Chondrocyte (in vitro differentiated cells): ENCODE measurements at regions not wholly inside any gene's neighbourhood (a gene's known extent, or its start where the extent isn't known, plus 50 kb on each side); places are given as distances from the start of the nearest gene placed in this dataset.

Experiments used
- DNase-seq: peaks from one replicate; pipeline ENCODE4 v3.0.0; 2021; ENCODE audit warnings: mixed read lengths, low spot score
- H3K27ac Mint-ChIP-seq: one replicate; pipeline ENCODE4 v1.8.0; 2021; ENCODE audit warnings: mild to moderate bottlenecking, moderate library complexity, mixed read lengths; ENCODE audit not compliant: unreplicated experiment
- H3K27me3 Mint-ChIP-seq: 2 replicates; pipeline ENCODE4 v1.8.0; 2021; ENCODE audit warnings: low read depth, mixed read lengths
- H3K36me3 Mint-ChIP-seq: 2 replicates; pipeline ENCODE4 v1.8.0; 2021; ENCODE audit warnings: low read depth, mixed read lengths
- H3K4me1 Mint-ChIP-seq: 2 replicates; pipeline ENCODE4 v1.8.0; 2021; ENCODE audit warnings: low read depth, mild to moderate bottlenecking, mixed read lengths
- H3K4me3 Mint-ChIP-seq: one replicate; pipeline ENCODE4 v1.8.0; 2021; ENCODE audit warnings: mild to moderate bottlenecking, moderate library complexity, mixed read lengths; ENCODE audit not compliant: unreplicated experiment
- H3K9me3 Mint-ChIP-seq: 2 replicates; pipeline ENCODE4 v1.8.0; 2021; ENCODE audit warnings: low read depth, mixed read lengths
- TF ChIP-seq, protein P1 (sequence below): fragments of 200-600 bp; sonication (generic); IDR thresholded peaks from 2 replicates; pipeline ENCODE4 v1.5.0; 2021; ENCODE audit warnings: antibody characterized with exemption, mild to moderate bottlenecking, moderate library complexity

DNA sequence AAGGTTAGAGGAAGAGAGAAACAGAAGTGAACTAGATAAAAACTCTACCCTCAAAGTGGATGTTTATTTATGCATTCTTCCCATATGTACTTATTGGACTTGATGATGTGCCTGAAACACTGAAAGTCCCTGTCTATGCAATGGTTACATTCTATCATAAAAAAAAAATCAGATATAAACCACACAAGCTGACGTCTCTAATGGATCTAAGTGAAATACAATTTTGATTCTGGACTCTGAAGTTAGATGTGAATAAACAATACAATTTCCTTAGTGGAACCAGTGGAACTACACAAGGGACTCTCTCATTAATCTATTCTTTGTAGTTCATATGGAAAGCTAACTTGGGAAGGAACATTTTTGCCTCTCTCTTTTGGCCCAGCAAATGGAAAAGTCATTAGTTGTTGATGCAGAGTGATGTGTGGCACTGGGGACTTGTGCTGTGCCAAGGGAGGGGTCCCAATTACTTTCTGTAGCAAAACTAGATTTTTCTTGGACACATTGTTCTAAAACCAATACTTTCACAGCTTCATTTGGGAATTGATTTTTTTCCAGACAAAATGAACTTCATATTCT is 376.8 kb downstream of the TRIB2 start:
- no peak for DNase-seq
- H3K36me3 Mint-ChIP-seq = no peaks in the 10 kb centered on the region

DNA sequence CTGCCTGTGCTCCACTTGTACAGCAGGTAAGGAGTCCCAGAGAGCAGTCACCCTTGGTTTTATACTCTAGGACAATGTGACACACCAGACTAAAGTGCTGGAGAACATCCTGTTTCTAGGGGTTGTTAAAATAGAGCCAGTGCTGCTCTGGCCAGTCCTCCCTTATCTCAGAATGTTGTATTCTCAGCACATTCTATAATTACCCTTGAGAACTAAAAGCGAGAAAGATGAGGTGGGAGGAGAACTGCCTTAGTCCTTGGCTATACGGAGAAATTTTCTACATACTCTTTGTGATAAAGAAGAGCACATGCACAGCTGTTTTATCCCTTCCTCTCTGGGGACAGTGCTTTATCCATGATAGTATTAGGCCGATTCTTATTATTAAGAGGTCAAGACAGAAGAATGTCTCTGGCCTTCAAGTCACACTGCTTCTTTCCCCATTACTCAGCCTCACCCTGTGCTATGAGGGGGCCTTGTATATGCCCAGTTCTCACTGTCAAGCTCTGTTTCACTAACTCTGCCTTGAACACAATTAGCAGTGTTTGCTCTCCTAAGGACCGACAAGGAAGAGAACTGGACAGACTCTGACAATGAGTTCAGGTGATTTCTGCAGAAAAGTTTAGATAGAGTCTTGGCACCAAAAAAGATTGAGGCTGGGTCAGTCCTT is 385.8 kb downstream of the TRIB2 start:
- no peak overlapping the region for H3K27ac Mint-ChIP-seq
- TF ChIP-seq, protein P1, sequence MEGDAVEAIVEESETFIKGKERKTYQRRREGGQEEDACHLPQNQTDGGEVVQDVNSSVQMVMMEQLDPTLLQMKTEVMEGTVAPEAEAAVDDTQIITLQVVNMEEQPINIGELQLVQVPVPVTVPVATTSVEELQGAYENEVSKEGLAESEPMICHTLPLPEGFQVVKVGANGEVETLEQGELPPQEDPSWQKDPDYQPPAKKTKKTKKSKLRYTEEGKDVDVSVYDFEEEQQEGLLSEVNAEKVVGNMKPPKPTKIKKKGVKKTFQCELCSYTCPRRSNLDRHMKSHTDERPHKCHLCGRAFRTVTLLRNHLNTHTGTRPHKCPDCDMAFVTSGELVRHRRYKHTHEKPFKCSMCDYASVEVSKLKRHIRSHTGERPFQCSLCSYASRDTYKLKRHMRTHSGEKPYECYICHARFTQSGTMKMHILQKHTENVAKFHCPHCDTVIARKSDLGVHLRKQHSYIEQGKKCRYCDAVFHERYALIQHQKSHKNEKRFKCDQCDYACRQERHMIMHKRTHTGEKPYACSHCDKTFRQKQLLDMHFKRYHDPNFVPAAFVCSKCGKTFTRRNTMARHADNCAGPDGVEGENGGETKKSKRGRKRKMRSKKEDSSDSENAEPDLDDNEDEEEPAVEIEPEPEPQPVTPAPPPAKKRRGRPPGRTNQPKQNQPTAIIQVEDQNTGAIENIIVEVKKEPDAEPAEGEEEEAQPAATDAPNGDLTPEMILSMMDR = no peak
- no peaks in the 10 kb centered on the region for H3K4me1 Mint-ChIP-seq
- no peak for DNase-seq
- H3K9me3 Mint-ChIP-seq = no peaks in the 10 kb centered on the region
- no peaks in the 10 kb centered on the region for H3K36me3 Mint-ChIP-seq
- peaks cover 17% of the 10 kb centered on the region for H3K27me3 Mint-ChIP-seq
- H3K4me3 Mint-ChIP-seq = no peak overlapping the region

More for the DNA sequence above, 376.8 kb downstream of the TRIB2 start:
- no peak overlapping the region for H3K4me3 Mint-ChIP-seq
- peaks cover 5% of the 10 kb centered on the region for H3K27me3 Mint-ChIP-seq
- H3K27ac Mint-ChIP-seq = no peak overlapping the region
- no peaks in the 10 kb centered on the region for H3K9me3 Mint-ChIP-seq
- H3K4me1 Mint-ChIP-seq = peaks cover 8% of the 10 kb centered on the region
- TF ChIP-seq, protein P1 = no peak

DNA sequence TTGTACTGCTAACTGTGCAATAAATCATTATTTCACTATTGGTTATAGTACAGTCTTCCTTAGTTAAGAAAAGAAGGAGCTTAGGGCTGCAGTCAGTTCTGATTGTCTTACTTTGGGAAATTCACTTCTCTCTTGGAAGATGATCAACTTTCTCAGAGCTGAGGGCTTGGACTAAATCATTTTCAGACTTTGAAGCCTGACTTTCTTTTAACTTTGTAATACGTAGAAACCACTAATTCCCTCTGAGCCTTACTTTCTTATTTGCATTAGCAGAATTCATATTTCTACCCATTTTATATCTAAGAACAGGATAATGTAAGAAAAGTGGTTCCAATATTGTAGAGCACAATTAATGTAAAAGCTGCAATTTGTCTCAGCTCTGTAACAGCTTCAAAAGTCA is 386.4 kb downstream of the TRIB2 start:
- Mint-ChIP-seq H3K4me1 (no peaks in the 10 kb centered on the region), H3K27me3 (peaks cover 15% of the 10 kb centered on the region), H3K36me3 (no peaks in the 10 kb centered on the region), H3K27ac (no peak overlapping the region), H3K9me3 (no peaks in the 10 kb centered on the region), H3K4me3 (no peak overlapping the region)
- TF ChIP-seq, protein P1 = no peak
- DNase-seq = no peak

DNA sequence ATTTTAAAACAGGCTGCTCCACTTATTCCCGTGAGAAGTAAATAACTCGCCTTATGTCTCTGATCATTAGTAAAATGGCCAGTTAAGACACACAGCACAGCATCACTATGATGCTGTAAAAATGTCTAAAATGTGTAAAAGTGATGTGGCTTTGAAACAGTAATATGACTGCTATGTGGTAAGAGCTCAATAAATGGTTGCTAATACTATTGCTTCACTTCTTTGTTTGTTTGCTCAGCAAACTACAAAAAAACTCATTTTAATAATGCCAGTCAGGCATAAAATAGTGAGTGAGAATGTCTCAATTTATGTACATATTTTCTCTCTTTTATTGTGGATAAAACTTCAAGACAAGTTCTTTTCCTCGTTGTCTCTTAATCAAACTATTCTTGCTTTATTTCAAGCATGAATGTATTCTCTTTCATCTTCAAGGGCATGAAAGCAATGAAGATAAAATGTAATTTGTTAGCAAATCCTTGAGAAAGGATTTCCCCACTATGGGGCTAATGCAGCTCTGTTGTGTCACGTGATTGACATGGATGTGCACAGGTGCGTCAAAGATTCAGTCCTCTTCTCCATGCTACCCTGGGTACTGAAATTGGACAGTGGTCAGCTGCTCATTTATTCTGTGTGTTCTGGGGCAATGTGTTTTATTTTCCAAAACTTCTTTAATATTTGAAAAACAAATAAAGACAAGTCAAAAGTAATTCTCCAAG is 387.2 kb downstream of the TRIB2 start:
- H3K27ac Mint-ChIP-seq = no peak overlapping the region
- no peaks in the 10 kb centered on the region for H3K36me3 Mint-ChIP-seq
- TF ChIP-seq, protein P1 = no peak
- H3K9me3 Mint-ChIP-seq = no peaks in the 10 kb centered on the region
- peaks cover 14% of the 10 kb centered on the region for H3K27me3 Mint-ChIP-seq
- no peaks in the 10 kb centered on the region for H3K4me1 Mint-ChIP-seq
- H3K4me3 Mint-ChIP-seq = no peak overlapping the region
- no peak for DNase-seq

DNA sequence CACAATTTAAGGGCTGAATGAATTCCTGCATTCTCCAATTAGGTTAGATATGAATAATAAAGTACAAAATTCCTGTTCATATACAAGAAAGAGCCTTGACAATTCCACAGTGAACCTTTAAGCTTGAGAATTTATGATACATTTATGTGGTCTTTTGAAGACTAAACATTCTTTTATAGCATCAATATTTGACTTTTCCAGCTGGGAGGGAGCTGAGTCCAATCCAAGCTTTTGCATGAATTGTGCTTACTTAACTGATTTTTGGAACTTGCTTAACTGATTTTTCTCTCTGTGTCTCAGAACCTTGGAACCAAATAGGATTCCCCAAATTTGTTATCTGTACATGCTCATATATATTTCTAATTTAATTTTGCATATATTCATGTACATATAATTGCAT is 388.0 kb downstream of the TRIB2 start:
- no peak overlapping the region for H3K4me3 Mint-ChIP-seq
- TF ChIP-seq, protein P1 = no peak
- no peaks in the 10 kb centered on the region for H3K9me3 Mint-ChIP-seq
- H3K27me3 Mint-ChIP-seq = peaks cover 8% of the 10 kb centered on the region
- no peak overlapping the region for H3K27ac Mint-ChIP-seq
- no peaks in the 10 kb centered on the region for H3K36me3 Mint-ChIP-seq
- no peaks in the 10 kb centered on the region for H3K4me1 Mint-ChIP-seq
- no peak for DNase-seq
